CD4-positive, alpha-beta T cell treated with Interleukin-15 for 4 hours (primary cell): ENCODE measurements at regions not wholly inside any gene's neighbourhood (a gene's known extent, or its start where the extent isn't known, plus 50 kb on each side); places are given as distances from the start of the nearest gene placed in this dataset.
"Not testable (repeated sequence)": the region's sequence is repeated elsewhere in the genome, so short reads cannot be mapped to it uniquely, and the experiment has no call there.

ENCODE experiments used
- DNase-seq: peaks from one replicate; pipeline ENCODE4 v3.0.0-alpha.2; 2020; ENCODE audit warnings: low spot score

DNA sequence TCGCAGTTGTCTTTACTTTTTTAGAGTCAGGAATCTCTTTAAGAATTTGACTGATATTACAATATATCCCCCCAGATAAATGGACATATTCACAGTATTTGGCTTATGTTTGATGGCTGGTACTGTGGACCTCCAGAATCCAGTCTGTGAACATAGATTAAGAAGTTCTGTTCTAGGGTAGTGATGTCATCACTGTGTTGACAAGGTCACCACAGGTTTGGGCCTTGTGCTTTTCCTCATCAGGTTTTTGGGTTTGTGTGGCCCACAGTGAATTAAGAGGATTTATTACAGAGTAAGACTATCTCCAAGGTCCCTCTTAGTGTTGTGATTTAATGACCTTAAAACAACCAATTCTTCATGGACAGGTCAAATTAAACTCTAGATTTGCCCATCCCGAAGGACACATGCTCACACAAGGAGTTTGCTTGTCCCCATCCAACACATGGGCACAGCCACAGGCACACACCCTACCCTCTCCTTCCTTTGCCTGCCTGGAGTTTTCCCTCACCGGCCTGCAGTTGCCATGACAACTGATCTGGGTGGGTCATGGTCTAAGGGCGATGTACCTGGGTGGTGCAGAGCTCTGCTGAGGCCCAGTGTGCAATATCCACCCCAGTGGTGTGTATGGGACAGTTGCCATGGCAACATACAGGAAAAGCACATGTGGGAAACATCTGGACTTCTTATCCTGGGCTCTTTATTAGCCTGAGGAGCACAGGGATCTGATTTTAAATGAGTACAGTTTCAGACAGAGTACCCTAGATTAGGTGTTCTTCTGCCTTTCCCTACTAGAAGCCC, 98.6 kb downstream of the NAV1 start:
- DNase-seq: no peak

GRCh38 chr1:201639391-201639790, 100.5 kb downstream of the NAV1 start:
- DNase-seq: no peak

DNA sequence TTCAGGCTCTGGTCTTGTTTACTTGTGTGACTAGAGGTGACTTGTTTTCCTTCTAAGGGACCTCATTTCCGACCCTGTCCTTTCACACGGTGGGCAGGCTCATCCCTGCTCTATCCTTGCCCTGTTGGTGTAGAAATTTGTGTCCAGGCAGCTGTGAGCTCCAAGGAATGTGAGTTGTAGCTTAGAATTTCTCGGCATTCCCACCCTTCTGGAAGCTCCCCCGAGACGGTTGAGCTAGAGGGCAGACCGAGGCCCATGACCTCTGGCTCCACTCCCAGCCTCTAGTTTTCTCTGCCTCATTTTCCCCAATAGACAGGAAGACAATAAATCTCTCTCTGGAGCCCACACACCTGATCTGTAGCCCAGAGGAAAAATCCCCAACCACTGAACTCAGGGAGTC, 100.9 kb downstream of the NAV1 start:
- DNase-seq: no peak

GRCh38 chr1:201640624-201641023, 101.7 kb downstream of the NAV1 start:
- no peak for DNase-seq

GRCh38 chr1:201641524-201642253, 102.8 kb downstream of the NAV1 start:
- no peak for DNase-seq

- DNase-seq: no peak
Measured at GRCh38 chr1:201643835-201644104, 104.8 kb downstream of the NAV1 start.

DNA sequence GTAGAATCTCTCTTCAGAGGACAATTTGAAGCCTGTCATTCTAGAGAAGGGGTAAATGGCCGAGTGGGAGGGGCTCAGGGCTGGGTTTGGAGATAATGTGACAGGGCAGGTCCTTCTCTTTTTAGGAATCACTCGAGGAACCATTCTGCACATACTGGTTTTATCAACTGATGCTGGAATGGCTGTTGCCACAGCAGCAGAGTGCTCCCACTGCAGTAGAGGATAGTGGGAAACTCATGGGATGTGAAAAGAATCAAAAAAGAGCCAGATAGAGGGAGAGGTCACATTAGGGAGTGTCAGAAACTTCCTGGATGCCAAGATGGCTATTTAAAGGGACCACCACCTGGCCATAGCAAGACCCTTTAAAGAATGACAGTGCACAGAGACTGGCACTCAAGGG, 105.3 kb downstream of the NAV1 start:
- no peak for DNase-seq

GRCh38 chr1:201645000-201645399, 106.1 kb downstream of the NAV1 start:
- not testable (repeated sequence) for DNase-seq

DNA sequence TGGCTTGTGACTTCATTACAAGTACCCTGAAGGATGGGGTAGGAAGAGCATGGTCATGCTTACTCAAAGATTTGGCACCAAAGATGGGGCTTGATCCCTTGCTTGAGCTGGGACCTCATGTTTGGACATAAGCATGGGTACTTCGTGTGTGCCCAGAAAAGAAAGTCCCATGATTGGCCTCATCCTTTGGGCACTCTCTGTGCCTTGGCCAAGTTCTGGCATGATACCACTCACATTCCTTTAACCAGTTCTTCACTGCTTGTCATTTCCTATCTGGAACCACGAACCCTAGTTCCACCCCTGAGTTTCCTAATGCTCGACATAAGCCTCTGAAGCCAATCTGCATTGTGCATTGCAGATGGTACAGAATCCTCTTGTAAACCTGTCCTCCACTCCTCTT, 107.0 kb downstream of the NAV1 start:
- DNase-seq: no peak

GRCh38 chr1:201646411-201647022, 107.6 kb downstream of the NAV1 start:
- no peak for DNase-seq

GRCh38 chr1:201647094-201647493, 108.2 kb downstream of the NAV1 start:
- DNase-seq: no peak

- no peak for DNase-seq
Measured at GRCh38 chr1:201647722-201648065, 108.8 kb downstream of the NAV1 start.

- DNase-seq: no peak
Measured at GRCh38 chr1:201648066-201648906, 109.4 kb downstream of the NAV1 start.

- no peak for DNase-seq
Measured at GRCh38 chr1:201648907-201649721, 110.2 kb downstream of the NAV1 start.

GRCh38 chr1:201649761-201650622, 111.1 kb downstream of the NAV1 start:
- no peak for DNase-seq

GRCh38 chr1:201650623-201650933, 111.7 kb downstream of the NAV1 start:
- no peak for DNase-seq

DNA sequence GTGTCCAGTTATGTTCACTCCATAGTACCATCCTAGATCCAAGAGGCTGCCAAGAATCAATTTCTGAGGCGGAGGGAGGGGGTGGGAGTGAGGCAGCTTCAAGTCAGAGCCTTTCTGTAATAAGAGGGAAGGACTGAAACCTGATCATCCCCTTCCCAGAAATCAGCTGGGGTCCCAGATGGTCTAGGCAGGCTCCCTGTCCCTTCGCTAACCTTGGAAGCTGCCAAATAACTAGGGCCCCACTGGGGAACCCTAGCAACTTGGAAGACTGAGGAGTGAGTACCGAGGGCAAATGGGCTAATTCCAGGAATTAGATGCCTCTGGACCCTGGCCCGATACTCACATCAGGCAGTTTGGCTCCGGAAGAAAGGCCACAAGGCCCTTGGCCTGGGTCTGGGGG, 113.3 kb downstream of the NAV1 start:
- DNase-seq: no peak

- no peak for DNase-seq
Measured at GRCh38 chr1:201653233-201653632, 114.3 kb downstream of the NAV1 start.

GRCh38 chr1:201653883-201654282, 115.0 kb downstream of the NAV1 start:
- DNase-seq: no peak

DNA sequence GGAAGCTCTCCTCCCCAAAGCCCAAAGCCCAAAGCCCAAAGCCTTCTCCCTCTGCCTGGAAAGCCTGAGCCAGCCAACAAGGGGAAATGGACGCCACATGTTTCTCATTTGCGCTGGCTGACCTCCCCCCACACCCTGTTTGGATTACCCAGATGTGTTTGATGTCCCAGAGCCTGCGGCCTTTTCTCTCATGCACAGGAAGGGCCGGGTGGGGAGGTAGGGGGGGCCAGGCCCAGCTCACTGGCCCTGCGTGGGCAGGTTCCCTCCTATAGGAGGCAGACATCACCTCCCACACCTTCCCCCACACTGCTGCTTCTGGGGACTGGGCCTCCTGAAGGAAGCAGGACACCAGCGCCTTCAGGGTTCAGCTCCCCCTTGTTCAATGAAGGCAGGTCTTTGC, 116.3 kb downstream of the NAV1 start:
- no peak for DNase-seq

DNA sequence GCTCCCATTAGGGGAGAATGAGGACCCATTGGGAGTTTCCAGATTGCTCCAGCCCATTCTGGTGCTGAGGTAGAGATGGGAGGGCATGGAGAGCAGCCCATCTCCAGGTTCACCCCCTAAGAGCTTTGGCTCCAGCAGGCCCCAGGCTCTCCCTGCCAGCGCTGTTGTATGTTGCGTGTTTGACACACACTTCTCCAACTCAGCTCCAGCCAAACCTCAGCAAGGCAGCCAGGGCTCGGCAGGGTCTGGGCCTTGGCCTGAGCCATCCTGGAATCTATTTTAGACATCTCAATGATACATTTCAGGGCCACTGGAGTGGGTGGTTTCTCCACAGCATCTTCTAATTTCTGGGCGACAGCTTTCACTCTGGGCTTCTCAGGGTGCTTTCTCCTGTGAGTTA, 117.0 kb downstream of the NAV1 start:
- DNase-seq: no peak
